Muscle of arm (tissue), 1 donor: ENCODE measurements at regions not wholly inside any gene's neighbourhood (a gene's known extent, or its start where the extent isn't known, plus 50 kb on each side); places are given as distances from the start of the nearest gene placed in this dataset.
"Not testable (repeated sequence)": the region's sequence is repeated elsewhere in the genome, so short reads cannot be mapped to it uniquely, and the experiment has no call there.

Experiments used
- DNase-seq: peaks from one replicate; pipeline ENCODE4 v3.0.0-alpha.2; 2013

DNA sequence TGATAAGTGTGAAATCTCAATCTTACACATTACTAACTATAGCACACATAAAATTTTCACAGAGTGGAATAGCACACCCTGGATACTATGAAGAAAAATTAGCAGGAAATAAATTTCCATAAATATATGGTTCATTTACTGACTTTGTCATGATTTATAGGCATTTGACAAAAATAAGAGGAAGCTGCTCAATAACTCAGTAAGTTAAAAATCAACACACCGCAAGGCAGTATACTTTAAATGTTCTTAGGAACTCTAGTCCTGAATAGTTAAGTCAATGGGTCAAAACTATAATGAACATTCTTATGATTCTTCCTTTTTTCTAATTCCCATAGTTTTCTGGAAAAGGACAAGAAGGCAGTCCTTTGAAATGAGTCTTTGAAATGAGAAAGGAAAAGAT is 1557.8 kb upstream of the RAG2 start:
- no peak for DNase-seq

DNA sequence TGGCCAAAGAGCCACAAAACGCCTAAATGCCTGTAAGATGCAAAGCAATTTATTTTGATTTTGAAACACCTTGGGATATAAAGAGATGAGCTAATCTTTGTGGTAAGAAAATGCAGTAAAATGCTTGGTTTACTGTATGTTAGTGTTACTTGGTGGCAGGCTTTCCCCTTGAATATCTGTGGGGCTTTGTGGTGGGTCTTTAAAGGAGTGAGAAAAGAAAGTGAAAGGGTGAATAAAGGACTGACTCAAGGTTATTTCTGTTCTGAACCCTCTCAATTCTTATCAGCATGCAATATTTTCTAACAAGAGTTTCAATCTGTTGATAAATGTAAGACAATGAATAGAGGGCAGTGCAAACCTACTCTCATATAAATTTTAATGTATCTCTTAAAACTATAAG is 1555.9 kb upstream of the RAG2 start:
- no peak for DNase-seq

DNA sequence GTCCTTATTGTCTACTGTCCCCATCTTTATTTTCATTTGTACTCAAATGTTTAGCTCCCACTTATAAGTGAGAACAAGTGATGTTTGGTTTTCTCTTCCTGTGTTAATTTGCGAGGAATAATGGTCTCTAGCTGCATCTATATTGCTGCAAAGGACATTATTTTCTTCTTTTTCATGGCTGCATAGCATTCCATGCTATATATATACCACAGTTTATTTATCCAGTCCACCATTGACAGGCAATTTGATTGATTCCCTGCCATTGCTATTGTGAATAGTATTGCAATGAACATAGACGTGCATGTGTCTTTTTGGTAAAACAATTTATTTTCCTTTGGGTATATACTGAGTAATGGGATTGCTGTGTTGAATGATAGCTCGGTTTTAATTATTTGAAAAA is 1545.8 kb upstream of the RAG2 start:
- no peak for DNase-seq

DNA sequence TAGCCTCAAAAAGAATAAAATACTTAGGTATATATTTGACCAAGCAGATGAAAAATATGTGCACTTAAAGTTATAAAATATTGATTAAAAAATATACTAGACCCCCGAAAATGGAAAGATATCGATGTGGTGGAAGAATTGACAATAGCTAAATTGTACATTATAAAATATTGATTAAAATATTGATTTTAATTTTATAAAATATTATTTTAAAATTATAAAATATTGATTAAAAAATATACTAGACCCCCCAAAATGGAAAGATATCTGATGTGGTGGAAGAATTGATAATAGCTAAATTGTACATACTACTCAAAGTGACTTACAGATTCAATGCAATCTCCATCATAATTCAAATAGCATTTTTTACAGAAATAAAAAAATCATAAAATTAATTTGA is 1540.9 kb upstream of the RAG2 start:
- no peak for DNase-seq

DNA sequence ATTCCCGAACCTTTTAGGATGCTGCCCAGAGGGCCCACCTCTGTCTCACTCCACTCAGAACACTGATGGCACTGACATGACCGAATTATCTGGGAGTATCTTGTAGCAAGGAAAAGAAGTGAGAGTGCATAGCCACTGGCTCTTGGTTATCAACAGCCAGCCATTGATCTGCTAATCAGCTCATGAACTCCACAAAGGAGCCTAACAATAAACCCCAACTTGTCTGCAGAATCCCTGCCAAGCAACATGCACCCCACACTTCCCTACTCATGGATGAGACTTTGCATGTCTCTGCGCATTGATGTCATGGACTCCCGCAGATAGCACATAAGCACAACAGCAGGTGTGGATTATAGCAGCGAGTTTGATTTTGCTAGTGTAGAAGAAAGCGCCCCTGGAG is 1538.9 kb upstream of the RAG2 start:
- DNase-seq = no peak

DNA sequence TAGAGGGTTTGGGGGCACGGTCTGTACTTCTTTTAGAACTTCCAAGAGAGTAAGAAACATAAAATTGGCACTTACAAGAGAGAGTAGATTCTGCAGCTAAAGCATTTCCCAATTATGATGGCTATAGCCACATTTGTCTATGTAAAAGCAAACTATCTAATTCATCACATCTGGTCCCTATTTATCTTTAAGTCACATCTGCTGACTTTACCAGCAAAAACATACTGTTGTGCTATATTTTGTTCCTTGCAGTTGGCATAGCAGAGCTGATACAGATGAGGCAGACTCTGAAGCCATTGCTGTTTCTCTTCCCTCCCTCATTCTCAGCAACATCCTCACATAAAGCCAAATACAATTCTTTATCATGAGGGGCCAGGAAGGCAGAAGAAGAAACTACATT is 1533.5 kb upstream of the RAG2 start:
- DNase-seq = no peak

DNA sequence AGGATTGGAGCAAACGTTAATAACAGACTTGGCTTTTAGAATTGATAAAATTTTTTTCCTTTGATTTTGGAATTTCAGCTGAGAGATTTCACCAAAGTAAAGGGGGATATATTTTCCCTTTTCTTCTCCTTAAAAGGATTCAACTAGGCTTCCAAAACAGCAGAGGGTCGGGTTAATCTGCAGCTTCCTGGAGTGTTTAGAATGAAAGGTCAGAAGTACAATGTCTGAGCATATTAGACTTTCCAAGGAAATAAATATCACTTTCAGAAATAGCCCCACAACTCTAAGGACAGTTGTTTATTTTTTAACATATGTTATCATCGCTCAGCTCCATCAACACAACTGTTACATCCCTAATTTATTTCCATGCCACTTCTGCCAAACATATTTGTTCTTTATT is 1532.9 kb upstream of the RAG2 start:
- no peak for DNase-seq

DNA sequence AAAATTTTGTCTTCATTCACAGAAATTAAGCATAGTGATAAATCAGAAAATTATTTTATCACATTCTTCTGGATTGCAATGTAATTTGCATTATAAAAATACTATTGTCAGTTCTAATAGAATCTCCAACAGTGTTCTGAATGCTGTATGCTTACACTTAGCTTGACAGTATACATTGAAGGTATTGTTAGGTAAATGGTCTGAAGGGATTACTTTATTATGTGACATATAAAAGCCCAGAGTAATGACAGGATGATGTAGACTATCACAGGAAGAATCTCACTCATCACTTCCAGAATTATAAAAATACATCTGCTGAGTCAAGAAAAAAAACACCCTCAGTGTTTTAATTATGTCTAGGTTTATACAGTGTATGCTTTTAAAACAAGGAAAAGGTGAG is 1532.5 kb upstream of the RAG2 start:
- DNase-seq = no peak

DNA sequence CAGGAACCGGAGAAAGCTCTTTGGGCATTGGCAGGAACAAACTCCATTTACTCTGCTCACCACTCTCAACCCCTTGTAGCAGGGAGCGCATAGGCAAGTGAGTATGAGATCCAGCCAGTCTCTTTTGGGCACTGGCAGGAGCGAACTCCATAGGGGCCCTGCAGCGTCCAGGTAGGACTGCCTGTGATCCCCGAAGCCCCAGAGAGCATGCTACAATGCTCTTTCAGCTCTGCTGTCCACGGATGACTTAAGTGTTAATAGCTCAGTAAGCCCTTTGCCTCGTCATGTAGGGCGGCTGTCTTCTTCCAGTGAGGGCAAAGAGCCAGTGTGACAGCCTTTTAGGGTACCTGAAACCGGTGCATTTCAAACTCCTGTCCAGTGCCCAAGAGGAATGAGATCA is 1525.6 kb upstream of the RAG2 start:
- no peak for DNase-seq

DNA sequence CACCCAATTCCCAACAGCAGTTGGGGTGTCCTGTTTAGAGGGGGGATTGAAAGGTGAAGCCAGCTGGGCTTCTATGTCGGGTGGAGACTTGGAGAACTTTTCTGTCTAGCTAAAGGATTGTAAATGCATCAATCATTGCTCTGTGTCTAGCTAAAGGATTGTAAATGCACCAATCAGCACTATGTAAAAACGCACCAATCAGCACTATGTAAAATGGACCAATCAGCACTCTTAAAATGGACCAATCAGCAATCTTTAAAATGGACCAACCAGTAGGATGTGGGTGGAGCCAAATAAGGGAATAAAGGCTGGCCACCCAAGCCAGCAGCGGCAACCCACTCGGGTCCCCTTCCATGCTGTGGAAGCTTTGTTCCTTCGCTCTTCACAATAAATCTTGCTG is 1518.6 kb upstream of the RAG2 start:
- DNase-seq = not testable (repeated sequence)

DNA sequence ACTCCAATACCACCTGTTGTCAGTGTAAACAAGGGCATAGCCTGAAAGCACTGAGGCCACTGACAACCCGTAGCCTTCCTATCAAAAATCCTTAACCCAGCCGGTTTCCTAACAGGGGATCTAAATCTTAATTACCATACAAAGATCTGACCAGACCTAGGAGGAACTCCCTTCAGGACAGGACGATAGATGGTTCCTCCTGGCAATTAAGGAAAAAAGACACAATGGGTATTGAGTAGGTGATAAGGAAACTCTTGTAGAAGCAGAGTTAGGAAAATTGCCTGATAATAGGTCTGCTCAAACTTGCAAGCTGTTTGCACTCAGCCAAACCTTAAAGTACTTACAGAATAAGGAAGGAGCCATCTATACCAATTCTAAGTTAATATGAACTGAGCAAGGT is 1517.3 kb upstream of the RAG2 start:
- not testable (repeated sequence) for DNase-seq

DNA sequence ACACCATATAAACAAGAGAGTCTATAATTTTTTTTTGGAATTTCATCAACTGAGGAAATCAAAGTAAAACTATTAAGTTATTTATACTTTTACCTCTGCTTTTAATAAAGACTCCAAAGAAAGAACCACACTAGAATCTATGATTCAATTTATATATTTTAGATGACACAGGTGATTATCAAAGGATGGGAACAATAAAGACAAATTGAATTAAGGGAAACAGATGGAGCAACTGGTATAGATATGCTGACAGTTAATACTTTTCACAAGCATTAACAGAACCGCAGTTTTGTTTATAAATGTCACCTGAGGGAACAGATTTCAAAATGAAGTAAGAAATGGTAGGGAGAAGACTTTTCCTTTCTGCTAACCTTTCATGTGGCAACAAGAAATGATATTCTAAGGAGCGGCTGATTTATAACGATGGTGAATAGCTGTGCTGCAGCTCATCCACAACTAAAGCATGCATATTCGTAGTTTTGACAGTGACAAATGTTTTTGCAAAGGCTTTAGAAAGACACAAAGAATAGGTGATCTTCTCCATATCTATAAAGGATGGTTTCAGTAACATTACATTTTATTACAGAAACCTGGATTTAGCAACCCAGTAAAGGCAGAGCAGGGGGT is 1502.9 kb upstream of the RAG2 start:
- DNase-seq = no peak

DNA sequence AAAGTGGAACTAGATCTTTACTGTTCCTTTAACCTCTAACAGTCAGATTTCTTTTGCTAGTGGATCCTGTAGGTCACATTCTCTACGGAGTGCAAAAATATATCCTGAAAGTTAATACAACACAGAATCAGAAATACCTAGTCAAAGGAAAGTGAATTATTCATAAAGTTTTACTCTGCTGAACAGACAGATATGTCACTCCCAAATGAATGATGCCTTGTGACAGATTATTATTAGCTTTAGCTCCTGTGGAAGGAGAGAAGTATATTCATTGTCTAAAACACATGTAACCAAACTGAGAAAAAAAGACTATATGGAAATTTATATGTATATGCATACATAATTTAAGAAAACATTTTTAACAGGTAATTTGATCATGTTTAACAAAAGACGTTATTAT is 1497.2 kb upstream of the RAG2 start:
- no peak for DNase-seq

DNA sequence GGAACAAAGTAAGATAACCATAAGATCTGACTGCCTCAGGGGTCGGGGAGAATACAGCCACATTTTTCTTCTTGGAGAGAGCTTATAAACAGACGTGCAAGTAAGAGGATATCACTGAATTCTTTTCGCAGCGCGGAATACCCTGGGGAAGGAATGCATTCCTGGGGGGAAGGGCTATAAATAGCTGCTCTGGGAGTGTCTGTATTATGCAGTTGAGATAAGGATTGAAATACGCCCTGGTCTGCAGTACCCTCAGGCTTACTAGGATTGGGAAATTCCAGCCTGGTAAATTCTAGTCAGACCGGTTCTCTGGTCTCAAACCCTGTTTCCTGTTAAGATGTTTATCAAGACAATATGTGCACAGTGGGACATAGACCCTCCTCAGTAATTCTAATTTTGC is 1491.7 kb upstream of the RAG2 start:
- DNase-seq = no peak

DNA sequence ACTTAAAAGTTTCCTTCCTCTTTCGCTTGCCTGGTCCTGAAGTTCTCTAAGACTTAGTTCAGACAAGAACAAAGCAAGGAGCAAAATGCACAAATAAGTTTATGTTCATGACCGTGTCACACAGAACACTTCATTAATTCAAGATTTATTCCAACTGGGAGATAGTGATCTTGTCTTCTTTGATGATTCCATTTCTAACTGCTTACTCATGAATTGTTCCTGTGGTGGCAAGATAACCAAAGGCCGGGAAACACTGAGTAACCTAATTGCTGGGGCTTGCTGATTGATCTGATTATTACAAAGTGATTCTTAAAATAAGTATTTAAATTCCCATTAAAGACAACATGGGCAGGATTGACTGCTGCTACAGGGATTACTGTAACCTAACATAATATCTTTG is 1462.9 kb upstream of the RAG2 start:
- no peak for DNase-seq

DNA sequence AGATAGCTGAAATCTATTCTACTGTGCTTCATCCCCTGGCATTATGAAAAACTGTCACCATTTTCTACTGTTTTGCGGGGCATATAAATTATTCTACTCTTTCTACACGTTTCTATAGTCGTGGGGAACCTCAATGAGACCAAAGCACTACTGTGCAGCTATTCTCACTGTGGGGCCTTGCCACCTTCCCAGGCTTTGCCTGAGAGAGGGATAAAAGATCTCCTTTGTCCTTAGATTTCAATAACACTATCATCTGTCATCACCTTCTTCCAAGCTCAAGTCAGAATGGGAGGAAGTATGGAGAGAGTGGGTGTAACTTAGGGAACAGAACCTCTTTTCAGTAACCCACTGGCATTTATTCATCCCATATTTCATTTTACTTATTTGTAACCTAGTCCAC is 1462.1 kb upstream of the RAG2 start:
- no peak for DNase-seq

DNA sequence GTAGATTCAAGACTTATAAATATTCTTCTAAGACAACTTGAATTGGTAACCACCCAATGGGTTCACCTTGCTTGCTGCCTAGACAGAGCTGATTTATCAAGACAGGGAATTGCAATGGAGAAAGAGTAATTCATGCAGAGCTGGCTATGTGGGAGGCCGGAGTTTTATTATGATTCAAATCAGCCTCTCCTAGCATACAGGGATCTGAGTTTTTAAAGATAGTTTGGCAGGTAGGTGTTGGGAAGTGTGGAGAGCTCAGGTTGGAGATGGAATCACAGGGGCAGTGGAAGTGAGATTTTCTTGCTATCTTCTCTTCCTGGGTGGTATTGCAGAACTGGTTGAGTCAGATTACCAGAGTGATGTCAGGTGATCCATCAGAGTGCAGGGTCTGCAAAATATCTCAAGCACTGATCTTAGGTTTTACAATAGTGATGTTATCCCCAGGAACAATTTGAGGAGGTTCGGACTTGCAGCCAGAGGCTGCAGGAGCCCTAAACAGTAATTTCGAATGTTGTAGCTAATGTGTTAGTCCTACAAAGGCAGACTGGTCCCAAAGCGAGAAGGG is 1448.6 kb upstream of the RAG2 start:
- no peak for DNase-seq

DNA sequence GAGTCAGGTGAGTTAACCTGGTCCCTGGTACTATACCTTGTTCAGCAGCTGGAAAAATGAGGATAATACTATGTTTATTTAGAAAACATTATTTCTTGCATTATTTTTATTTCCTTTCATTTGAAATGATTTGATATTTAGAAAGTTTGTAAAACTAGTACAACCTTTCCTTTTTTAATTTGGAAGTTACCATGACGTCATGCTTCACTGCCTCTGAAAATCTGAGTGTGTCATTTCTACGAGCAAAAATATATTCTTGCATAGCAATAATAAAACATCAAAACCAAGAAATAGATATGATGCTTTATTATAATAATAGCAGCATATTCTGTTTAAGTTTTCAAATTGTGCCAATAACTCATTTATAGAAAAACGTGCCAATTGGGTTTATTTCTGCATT is 1445.0 kb upstream of the RAG2 start:
- no peak for DNase-seq

DNA sequence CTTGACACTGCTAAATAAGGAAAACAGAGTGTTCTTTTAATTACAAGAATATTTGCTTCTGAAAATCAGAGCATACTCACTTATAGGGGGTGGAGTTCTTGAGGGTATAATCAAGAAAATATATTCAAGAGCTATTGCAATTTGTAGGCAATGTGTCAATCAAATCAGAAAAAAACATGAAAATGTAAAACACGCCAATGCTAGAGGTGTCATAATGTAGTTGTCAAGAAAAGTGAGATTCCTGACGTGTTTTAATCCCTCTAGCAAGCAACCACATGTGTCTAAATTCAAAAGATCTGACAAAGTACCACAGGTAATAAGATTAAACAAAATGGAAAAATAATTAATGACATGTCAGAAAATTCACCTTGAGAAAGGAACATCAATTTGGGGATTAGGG is 1440.7 kb upstream of the RAG2 start:
- DNase-seq = no peak

DNA sequence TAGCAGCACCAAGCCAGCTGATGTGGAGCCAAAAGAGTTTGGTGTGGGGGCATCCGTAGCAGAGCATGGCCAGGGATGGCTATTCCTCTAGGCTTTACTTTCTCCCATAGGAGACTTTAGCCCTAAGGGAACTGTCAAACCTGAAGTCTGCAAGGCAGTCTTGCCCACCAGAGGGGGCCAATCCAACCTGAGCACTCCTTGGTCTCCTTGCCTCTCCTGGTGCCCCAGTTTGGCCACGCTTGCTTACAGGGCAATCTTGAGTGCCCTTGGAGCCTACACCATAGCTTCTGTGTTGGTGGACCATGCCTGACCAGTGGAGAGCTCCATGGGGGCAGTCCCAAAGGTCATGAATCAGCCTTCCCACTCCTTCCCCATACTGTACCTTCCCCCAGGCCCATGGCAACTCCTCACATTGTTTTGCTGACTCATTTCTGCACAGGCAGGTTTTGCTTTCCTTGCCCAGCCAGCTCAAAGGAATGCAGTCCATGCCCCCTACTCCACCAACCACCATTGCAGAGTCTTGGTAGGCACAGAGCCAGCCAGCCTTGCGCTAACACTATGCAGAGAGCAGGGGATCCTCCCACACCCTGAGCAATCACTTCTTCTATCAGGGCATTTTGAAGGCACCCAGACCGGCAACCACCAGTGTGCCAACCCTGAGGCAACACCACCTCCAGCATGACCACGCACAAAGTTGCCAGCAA is 1421.2 kb upstream of the RAG2 start:
- DNase-seq = no peak

DNA sequence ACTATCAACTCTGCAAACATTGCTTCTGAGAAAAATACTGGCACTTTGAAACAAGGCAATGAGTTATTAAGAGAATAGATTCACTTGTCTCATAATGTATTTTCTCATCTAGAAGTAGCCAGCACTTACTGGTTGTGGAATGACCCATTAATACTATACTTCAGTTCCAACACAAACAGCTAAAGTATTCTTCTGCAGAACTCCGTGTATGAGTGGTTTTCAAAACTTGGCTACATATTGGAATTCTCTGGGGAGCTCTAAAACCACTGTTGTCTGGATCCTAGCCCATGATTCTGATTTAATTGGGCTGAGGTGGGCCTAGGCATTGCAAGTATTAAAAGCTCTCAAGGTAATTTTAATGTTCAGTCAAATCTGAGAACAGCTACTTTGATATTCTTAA is 1416.4 kb upstream of the RAG2 start:
- DNase-seq = peak; percentile 5

DNA sequence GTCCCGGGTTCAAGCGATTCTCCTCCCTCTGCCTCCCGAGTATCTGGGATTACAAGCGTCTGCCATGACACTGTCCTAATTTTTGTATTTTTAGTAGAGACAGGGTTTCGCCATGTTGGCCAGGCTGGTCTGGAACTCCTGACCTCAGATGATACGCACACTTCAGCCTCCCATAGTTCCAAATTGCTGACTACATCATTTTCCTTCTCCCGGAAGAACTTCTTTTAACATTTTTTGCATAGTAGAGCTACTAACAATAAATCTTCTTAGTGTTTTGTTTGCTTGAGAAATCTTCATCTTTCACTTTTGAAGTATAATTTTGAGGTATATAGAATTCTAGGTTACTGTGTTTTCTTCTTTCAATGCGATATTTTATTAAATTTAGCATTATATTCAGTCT is 1415.1 kb upstream of the RAG2 start:
- DNase-seq = no peak

DNA sequence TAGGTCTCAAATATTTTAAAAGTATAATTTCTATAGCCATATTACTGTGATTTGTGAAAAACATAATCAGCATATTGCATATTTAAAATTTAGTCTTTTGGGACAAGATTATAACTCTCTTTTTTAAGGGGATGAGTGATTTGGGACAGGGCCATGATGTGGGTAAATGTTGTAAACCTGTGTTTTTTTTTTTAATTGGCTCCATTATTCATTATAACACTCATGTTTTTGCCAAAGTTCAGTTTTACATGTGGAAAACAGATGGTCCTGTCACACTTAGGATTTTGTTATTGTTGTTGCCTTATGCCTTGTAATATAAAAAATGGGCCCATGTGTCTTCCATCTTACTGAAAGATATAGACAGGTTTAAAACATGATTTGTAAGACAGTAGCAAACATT is 1413.5 kb upstream of the RAG2 start:
- DNase-seq = no peak

DNA sequence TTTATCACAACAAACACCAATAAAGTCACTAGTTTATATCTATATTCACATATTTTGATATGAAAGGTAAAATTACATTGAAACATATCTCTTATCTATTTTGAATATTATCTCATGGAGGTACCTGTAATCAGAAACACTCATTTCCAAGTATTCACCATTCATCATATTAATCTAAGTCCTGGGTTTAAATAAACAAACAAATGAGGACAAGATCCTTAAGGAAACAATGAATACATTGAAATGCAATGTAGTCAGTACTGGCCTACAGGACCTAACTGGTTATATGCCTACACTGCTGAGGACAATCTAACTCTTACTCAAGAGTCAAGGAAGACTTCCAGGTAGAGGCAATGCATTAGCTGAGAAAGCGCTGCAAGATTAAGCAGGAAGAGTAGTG is 1411.9 kb upstream of the RAG2 start:
- DNase-seq = no peak
